Endothelial cell of umbilical vein (primary cell): ENCODE measurements at regions not wholly inside any gene's neighbourhood (a gene's known extent, or its start where the extent isn't known, plus 50 kb on each side); places are given as distances from the start of the nearest gene placed in this dataset.

Experiments
- BruUV-seq: library from RNA; stranded (reverse); fragments of 400-500 nt; replicated peaks from 2 replicates; lab custom pipeline; 2021; lab: Mats Ljungman, UMichigan
- CTCF ChIA-PET: fragments of 300-600, 350-600 bp; sonication (Branson Sonifier 250); formaldehyde crosslinking; loops from one replicate; lab custom pipeline; 2021; ENCODE audit warnings: antibody characterized with exemption, inconsistent platforms; lab: Charles Lee
- POLR2A ChIA-PET: fragments of 300-600, 350-600 bp; sonication (Branson Sonifier 250); formaldehyde crosslinking; loops from one replicate; lab custom pipeline; 2021; ENCODE audit warnings: antibody characterized with exemption, inconsistent platforms; lab: Charles Lee
- DNase-seq: peaks from one replicate; pipeline ENCODE4 v3.0.0-alpha.2; 2011; ENCODE audit warnings: low read depth, low spot score
- FAIRE-seq: peaks from 2 replicates; lab custom pipeline; 2011; peaks lifted over from hg19 to GRCh38; lab: Jason Lieb, UNC
- H2AFZ ChIP-seq: 2 replicates; pipeline ENCODE4 v1.6.0; 2012; ENCODE audit warnings: low read depth, low read length, control low read depth, inconsistent platforms
- H3K27ac ChIP-seq: 2 replicates; pipeline ENCODE4 v1.5.1; 2011; ENCODE audit warnings: low read depth, mild to moderate bottlenecking, control low read depth, low read length, moderate library complexity; ENCODE audit not compliant: insufficient read depth
- H3K27me3 ChIP-seq, 2 experiments: 2 replicates each; pipeline versions ENCODE4 v1.6.0 to v1.6.1; 2011; ENCODE audit warnings: low read length in 2 of 2, mixed read lengths in 1 of 2; ENCODE audit not compliant: control insufficient read depth in 2 of 2, insufficient read depth in 2 of 2
- H3K36me3 ChIP-seq, 2 experiments: 2 replicates in 1 of 2; 3 replicates in 1 of 2; pipeline ENCODE4 v1.5.1; 2011; ENCODE audit warnings: low read length in 2 of 2, mild to moderate bottlenecking in 1 of 2, moderate library complexity in 1 of 2; ENCODE audit not compliant: control insufficient read depth in 2 of 2, insufficient read depth in 2 of 2; ENCODE audit errors: extremely low read depth in 1 of 2
- H3K4me1 ChIP-seq: 3 replicates; pipeline ENCODE4 v1.5.1; 2011; ENCODE audit warnings: mild to moderate bottlenecking, low read length; ENCODE audit not compliant: control insufficient read depth, insufficient read depth; ENCODE audit errors: extremely low read depth
- H3K4me2 ChIP-seq: 2 replicates; pipeline ENCODE4 v1.6.1; 2011; ENCODE audit warnings: low read length, control low read depth, mixed read lengths; ENCODE audit not compliant: insufficient read depth
- H3K4me3 ChIP-seq, 3 experiments: fragments of 200-600 bp in 1 of 3; sonication (generic), shearing (Covaris generic) in 1 of 3; replicated peaks in 1 of 3; 2 replicates each; pipeline ENCODE4 v1.5.1; 2011 to 2016; ENCODE audit warnings: control low read depth in 3 of 3, low read length in 3 of 3, mild to moderate bottlenecking in 2 of 3, inconsistent platforms in 1 of 3, low read depth in 1 of 3, moderate library complexity in 1 of 3; ENCODE audit not compliant: insufficient read depth in 1 of 3
- H3K79me2 ChIP-seq: 2 replicates; pipeline ENCODE4 v1.6.0; 2012; ENCODE audit warnings: low read length, inconsistent platforms; ENCODE audit not compliant: control insufficient read depth, insufficient read depth
- H3K9ac ChIP-seq: replicated peaks from 2 replicates; pipeline ENCODE3; 2011; ENCODE audit warnings: low read length, control low read depth; ENCODE audit not compliant: insufficient read depth; ENCODE audit errors: extremely low read depth
- H3K9me1 ChIP-seq: replicated peaks from 3 replicates; pipeline ENCODE4 v1.6.0; 2011; ENCODE audit warnings: mild to moderate bottlenecking, low read length; ENCODE audit not compliant: control insufficient read depth, insufficient read depth; ENCODE audit errors: extremely low read depth
- H3K9me3 ChIP-seq: replicated peaks from 2 replicates; pipeline ENCODE4 v1.5.1; 2012; ENCODE audit warnings: low read length, inconsistent platforms; ENCODE audit not compliant: control insufficient read depth, insufficient read depth
- H4K20me1 ChIP-seq: replicated peaks from 2 replicates; pipeline ENCODE3; 2011; ENCODE audit warnings: mild to moderate bottlenecking, low read length; ENCODE audit not compliant: control insufficient read depth, insufficient read depth; ENCODE audit errors: extremely low read depth
- CTCF ChIP-seq, 2 donors: IDR thresholded peaks; 1 replicate in 1 of 2; 2 replicates in 1 of 2; pipeline ENCODE4 v1.5.1; 2011; ENCODE audit warnings: low read length in 2 of 2, mild to moderate bottlenecking in 2 of 2, moderate library complexity in 2 of 2, control low read depth in 1 of 2, inconsistent platforms in 1 of 2, low read depth in 1 of 2; ENCODE audit not compliant: insufficient read depth in 1 of 2; ENCODE audit errors: extremely low read depth in 1 of 2
- EZH2 ChIP-seq: IDR thresholded peaks from 2 replicates; pipeline ENCODE4 v1.6.1; 2012; ENCODE audit warnings: borderline replicate concordance, low read depth, mild to moderate bottlenecking, moderate library complexity, low read length, inconsistent platforms; ENCODE audit not compliant: severe bottlenecking
- FOS ChIP-seq: IDR thresholded peaks from 2 replicates; pipeline ENCODE4 v1.6.1; 2011; ENCODE audit warnings: mild to moderate bottlenecking, low read length, moderate library complexity, borderline replicate concordance; ENCODE audit not compliant: insufficient read depth
- GATA2 ChIP-seq: IDR thresholded peaks from 2 replicates; pipeline ENCODE4 v1.7.0; 2011; ENCODE audit warnings: low read depth, mild to moderate bottlenecking, moderate library complexity, mixed read lengths, low read length; ENCODE audit not compliant: insufficient read length, insufficient read depth
- JUN ChIP-seq: IDR thresholded peaks from 2 replicates; pipeline ENCODE4 v1.6.1; 2011; ENCODE audit warnings: borderline replicate concordance, low read depth; ENCODE audit not compliant: insufficient read length, insufficient read depth
- MAX ChIP-seq: IDR thresholded peaks from 2 replicates; pipeline ENCODE4 v1.6.1; 2011; ENCODE audit not compliant: insufficient read depth, insufficient read length
- MYC ChIP-seq: IDR thresholded peaks from one replicate; pipeline ENCODE4 v1.6.1; 2011; ENCODE audit warnings: mild to moderate bottlenecking, low read depth, low read length
- POLR2A ChIP-seq: IDR thresholded peaks from 2 replicates; pipeline ENCODE4 v1.6.1; 2012; ENCODE audit warnings: low read depth, mild to moderate bottlenecking, control low read depth, low read length
- POLR2AphosphoS5 ChIP-seq: IDR thresholded peaks from 2 replicates; pipeline ENCODE4 v1.6.1; 2012; ENCODE audit warnings: low read depth, mild to moderate bottlenecking, control low read depth, low read length, moderate library complexity; ENCODE audit not compliant: insufficient read depth
- dilution Hi-C: fragments of 300-500 bp; cut with MboI; formaldehyde crosslinking; loops from one replicate; pipeline ENCODE4 v1.15.0; 2019; ENCODE audit warnings: low sequenced_read_pairs; ENCODE audit not compliant: extremely low pct_ligation_motif_present
- intact Hi-C: fragments of 100-400 bp; cut with micrococcal nuclease; formaldehyde crosslinking; loops from one replicate; pipeline ENCODE4 v1.10.0; 2022

DNA sequence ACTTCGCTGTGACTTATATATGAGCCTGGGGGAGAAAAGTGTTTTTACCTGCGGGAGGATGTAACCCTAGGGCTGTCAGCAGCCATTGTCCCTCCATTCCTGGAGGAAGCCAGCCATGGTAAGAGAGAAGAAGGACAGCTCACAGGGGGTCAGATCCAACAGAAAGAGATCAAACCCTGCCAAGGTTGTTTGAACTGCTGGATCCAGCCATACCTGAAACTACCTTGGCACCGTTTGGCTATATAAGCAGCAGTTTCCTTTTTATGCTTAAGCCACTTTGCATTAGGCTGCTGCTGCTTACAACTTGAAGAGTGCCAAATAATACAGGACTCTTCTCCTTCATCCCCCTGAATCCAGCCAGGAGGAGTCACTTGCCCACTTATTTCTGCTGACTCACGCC is 205.5 kb downstream of the PHETA1 start:
- Histone ChIP-seq H3K79me2 (no peaks in the 10 kb centered on the region), H3K9me3 (no peaks in the 10 kb centered on the region), H2AFZ (no peak overlapping the region), H3K9me1 (no peaks in the 10 kb centered on the region), H3K27me3 (no peaks in the 10 kb centered on the region), H3K4me2 (no peak overlapping the region), H3K9ac (no peak overlapping the region), H3K4me3 (no peak overlapping the region), H3K27ac (no peak overlapping the region), H4K20me1 (no peaks in the 10 kb centered on the region), H3K36me3 (no peaks in the 10 kb centered on the region), H3K4me1 (no peaks in the 10 kb centered on the region)
- POLR2A ChIA-PET = no interaction called here
- TF ChIP-seq EZH2 (no peak), MAX (no peak), MYC (no peak), CTCF (IDR thresholded peaks at IDR 0.05; ENCODE audit: extremely low read depth in 1 of 2, insufficient read depth in 1 of 2, low read depth in 1 of 2, low read length in 2 of 2) (no peak), POLR2AphosphoS5 (no peak), JUN (no peak), POLR2A (no peak), GATA2 (no peak), FOS (no peak)
- CTCF ChIA-PET = no interaction called here
- intact Hi-C loops = no loop called here
- DNase-seq (no peak), FAIRE-seq (no peak)
- no TSS peak for BruUV-seq
- dilution Hi-C loops = no loop called here
